MCF 10A (cell line): ENCODE measurements at regions not wholly inside any gene's neighbourhood (a gene's known extent, or its start where the extent isn't known, plus 50 kb on each side); places are given as distances from the start of the nearest gene placed in this dataset.
"Not testable (repeated sequence)": the region's sequence is repeated elsewhere in the genome, so short reads cannot be mapped to it uniquely, and the experiment has no call there.

Experiments used
- BruUV-seq: library from RNA; stranded (reverse); fragments of 400-500 nt; replicated peaks from 2 replicates; lab custom pipeline; 2021; lab: Mats Ljungman, UMichigan
- CTCF ChIA-PET: fragments of 300-600 bp; sonication (Branson Sonifier 250); formaldehyde crosslinking; extraction: SDS; loops from one replicate; lab custom pipeline; 2021; ENCODE audit warnings: antibody characterized with exemption, inconsistent platforms; lab: Yijun Ruan, JAX
- POLR2A ChIA-PET: fragments of 300-600, 350-650 bp; sonication (Branson Sonifier 250); formaldehyde crosslinking; extraction: SDS; loops from one replicate; lab custom pipeline; 2020; ENCODE audit warnings: antibody characterized with exemption, inconsistent platforms; lab: Yijun Ruan, JAX
- DNase-seq: peaks from one replicate; pipeline ENCODE4 v3.0.0-alpha.2; 2018; ENCODE audit not compliant: unreplicated experiment
- H3K27ac Mint-ChIP-seq: one replicate; pipeline ENCODE4 v1.8.0; 2022; ENCODE audit warnings: mild to moderate bottlenecking, low read depth, mixed read lengths; ENCODE audit not compliant: unreplicated experiment
- H3K27me3 Mint-ChIP-seq: one replicate; pipeline ENCODE4 v1.8.0; 2022; ENCODE audit warnings: mixed read lengths; ENCODE audit not compliant: insufficient read depth, unreplicated experiment
- H3K36me3 Mint-ChIP-seq: one replicate; pipeline ENCODE4 v1.8.0; 2022; ENCODE audit warnings: mild to moderate bottlenecking, moderate library complexity, mixed read lengths; ENCODE audit not compliant: insufficient read depth, unreplicated experiment
- H3K4me1 Mint-ChIP-seq: one replicate; pipeline ENCODE4 v1.8.0; 2022; ENCODE audit warnings: mixed read lengths; ENCODE audit not compliant: insufficient read depth, unreplicated experiment
- H3K4me3 Mint-ChIP-seq: one replicate; pipeline ENCODE4 v1.8.0; 2022; ENCODE audit warnings: mild to moderate bottlenecking, moderate library complexity, mixed read lengths; ENCODE audit not compliant: unreplicated experiment
- H3K9me3 Mint-ChIP-seq: one replicate; pipeline ENCODE4 v1.8.0; 2022; ENCODE audit warnings: mixed read lengths; ENCODE audit not compliant: unreplicated experiment
- intact Hi-C: fragments of 100-400 bp; cut with micrococcal nuclease; formaldehyde crosslinking; loops from 2 replicates; pipeline ENCODE4 v1.14.1; 2022
- TF ChIP-seq, protein P1 (sequence below): fragments of 200-600 bp; IDR thresholded peaks from one replicate; pipeline ENCODE4 v1.8.0; 2022; ENCODE audit warnings: antibody characterized with exemption, mild to moderate bottlenecking; ENCODE audit not compliant: unreplicated experiment

DNA sequence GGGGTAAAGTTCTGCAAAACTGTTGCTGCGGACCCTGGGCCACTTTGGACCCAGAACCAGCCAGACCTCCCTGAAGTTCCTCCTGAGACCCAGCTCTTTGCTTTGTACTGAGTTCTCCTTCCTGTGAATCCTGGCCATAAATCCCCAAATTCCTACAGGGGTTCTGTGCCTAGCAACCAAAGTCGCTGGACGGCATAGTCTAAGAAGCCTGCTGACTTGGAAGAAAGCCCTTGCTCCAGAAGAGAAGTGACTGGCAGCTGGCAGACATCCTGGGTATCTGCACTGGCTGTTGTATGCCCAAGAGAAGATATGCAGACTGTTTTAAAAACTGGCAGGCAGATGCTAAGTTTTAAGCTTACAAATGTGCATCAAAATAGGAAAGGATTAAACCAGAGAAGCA lies 99.9 kb upstream of the SLC24A4 start:
- no TSS peak for BruUV-seq
- intact Hi-C loops, result no loop called here
- no peak for DNase-seq
- Mint-ChIP-seq H3K27me3 (peaks cover 20% of the 10 kb centered on the region), H3K36me3 (no peaks in the 10 kb centered on the region), H3K4me3 (no peak overlapping the region), H3K27ac (no peak overlapping the region), H3K4me1 (peaks cover 5% of the 10 kb centered on the region), H3K9me3 (no peaks in the 10 kb centered on the region)
- TF ChIP-seq, protein P1, sequence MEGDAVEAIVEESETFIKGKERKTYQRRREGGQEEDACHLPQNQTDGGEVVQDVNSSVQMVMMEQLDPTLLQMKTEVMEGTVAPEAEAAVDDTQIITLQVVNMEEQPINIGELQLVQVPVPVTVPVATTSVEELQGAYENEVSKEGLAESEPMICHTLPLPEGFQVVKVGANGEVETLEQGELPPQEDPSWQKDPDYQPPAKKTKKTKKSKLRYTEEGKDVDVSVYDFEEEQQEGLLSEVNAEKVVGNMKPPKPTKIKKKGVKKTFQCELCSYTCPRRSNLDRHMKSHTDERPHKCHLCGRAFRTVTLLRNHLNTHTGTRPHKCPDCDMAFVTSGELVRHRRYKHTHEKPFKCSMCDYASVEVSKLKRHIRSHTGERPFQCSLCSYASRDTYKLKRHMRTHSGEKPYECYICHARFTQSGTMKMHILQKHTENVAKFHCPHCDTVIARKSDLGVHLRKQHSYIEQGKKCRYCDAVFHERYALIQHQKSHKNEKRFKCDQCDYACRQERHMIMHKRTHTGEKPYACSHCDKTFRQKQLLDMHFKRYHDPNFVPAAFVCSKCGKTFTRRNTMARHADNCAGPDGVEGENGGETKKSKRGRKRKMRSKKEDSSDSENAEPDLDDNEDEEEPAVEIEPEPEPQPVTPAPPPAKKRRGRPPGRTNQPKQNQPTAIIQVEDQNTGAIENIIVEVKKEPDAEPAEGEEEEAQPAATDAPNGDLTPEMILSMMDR, result no peak
- POLR2A ChIA-PET, result no interaction called here
- CTCF ChIA-PET, result interaction anchor here (0.7 kb wide), 1 partner anchor 294 kb away, joined by 3 read pairs; no protein-coding TSS in a partner anchor

DNA sequence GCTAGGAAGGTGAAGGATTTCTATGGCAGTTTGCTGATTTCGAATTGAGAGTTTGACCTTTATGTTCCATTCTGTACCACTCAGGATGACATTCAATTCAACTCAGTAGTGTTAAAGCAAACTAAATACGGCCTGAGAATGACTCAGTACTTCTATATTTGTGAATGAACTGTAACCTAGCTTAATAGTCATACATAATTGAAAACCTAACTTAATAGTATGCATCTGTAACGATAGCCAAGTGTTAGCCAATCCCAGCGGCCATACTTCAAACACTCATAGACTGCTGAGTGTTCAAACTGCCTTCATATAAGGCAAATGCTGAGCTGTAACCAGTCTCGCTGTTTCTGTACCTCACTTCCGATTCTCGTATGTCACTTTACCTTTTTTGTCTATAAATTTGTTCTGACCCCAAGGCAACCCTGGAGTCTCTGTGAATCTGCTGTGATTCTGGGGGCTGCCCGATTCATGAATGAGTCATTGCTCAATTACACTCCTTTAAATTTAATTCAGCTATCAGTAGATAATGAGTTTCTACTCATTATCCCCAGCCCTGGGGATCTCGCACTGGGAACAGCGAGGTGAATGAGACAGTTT lies 98.5 kb upstream of the SLC24A4 start:
- Mint-ChIP-seq H3K9me3 (no peaks in the 10 kb centered on the region), H3K36me3 (no peaks in the 10 kb centered on the region), H3K27me3 (peaks cover 20% of the 10 kb centered on the region), H3K4me3 (no peak overlapping the region), H3K4me1 (peaks cover 5% of the 10 kb centered on the region), H3K27ac (no peak overlapping the region)
- intact Hi-C loops, result no loop called here
- ChIA-PET POLR2A (no interaction called here), CTCF (no interaction called here)
- TF ChIP-seq, protein P1, result no peak
- BruUV-seq, result no TSS peak
- peak; percentile 58 for DNase-seq

DNA sequence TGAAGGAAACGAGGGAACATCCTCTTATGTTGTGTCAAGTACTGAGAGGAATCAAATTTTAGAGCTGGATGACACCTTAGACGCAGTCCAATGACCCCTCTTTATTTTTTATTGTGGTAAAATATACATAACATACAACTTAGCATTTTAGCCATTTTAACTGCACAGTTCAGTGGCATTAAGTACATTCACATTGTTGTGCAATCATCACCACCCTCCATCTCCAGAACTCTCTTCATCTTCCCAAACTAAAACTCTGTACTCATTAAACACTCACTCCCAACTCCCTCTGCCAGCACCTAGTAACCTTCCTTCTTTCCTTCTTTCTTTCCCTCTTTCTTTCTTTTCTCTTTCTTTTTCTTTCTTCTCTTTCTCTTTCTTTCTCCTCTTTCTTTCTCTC lies 97.2 kb upstream of the SLC24A4 start:
- intact Hi-C loops, result no loop called here
- Mint-ChIP-seq H3K27me3 (peaks cover 30% of the 10 kb centered on the region), H3K4me3 (no peak overlapping the region), H3K9me3 (no peaks in the 10 kb centered on the region), H3K27ac (no peak overlapping the region), H3K4me1 (peaks cover 5% of the 10 kb centered on the region), H3K36me3 (no peaks in the 10 kb centered on the region)
- TF ChIP-seq, protein P1, result no peak
- ChIA-PET CTCF (no interaction called here), POLR2A (no interaction called here)
- no TSS peak for BruUV-seq
- DNase-seq, result peak; percentile 6

- CTCF ChIA-PET, H3K4me3 Mint-ChIP-seq, POLR2A ChIA-PET, intact Hi-C loops, H3K27ac Mint-ChIP-seq, H3K4me1 Mint-ChIP-seq, H3K9me3 Mint-ChIP-seq, BruUV-seq, DNase-seq, H3K36me3 Mint-ChIP-seq: not testable (repeated sequence)
- H3K27me3 Mint-ChIP-seq, result peaks cover 35% of the 10 kb centered on the region
These were observed 96.8 kb upstream of the SLC24A4 start for GRCh38 chr14:92226166-92226565.
